HG03039 (cell line): ENCODE measurements at regions not wholly inside any gene's neighbourhood (a gene's known extent, or its start where the extent isn't known, plus 50 kb on each side); places are given as distances from the start of the nearest gene placed in this dataset.
"Not testable (repeated sequence)": the region's sequence is repeated elsewhere in the genome, so short reads cannot be mapped to it uniquely, and the experiment has no call there.

Source experiments
- ATAC-seq: cut with Tn5 transposase; IDR thresholded peaks from one replicate; pipeline ENCODE4 v1.9.1; 2021; ENCODE audit warnings: mild to moderate bottlenecking, moderate library complexity; ENCODE audit not compliant: unreplicated experiment

GRCh38 chrX:115909017-115909416, 261.5 kb upstream of the AGTR2 start:
- ATAC-seq = no peak

GRCh38 chrX:115911967-115912366, 258.6 kb upstream of the AGTR2 start:
- no peak for ATAC-seq

DNA sequence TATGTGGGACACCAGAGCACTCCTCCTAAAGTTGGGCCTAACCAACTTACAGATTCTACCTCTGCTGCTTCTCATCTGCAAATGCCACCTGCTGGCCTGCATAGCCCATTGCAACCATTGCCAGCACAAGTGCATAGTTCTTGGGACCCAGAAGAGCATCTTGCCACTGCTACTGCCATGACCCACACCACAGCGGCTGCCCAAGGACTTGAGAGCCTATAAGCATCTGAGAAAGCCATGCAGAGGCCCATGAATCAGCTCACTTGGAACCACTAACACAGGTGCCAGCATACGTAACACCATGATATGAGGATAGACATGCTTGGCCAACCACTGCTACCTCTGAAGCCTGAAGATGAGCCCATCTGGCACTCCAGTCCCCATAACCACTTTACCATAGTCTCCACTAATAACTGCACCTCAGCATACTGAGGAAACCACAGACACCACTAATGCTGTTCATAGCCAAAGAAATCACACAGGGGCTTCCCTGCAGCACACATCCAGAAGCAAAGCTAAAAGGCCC, 258.1 kb upstream of the AGTR2 start:
- peak; percentile 97 for ATAC-seq

- peak; percentile 35 for ATAC-seq
Observed at GRCh38 chrX:115913575-115913974, 257.0 kb upstream of the AGTR2 start.

DNA sequence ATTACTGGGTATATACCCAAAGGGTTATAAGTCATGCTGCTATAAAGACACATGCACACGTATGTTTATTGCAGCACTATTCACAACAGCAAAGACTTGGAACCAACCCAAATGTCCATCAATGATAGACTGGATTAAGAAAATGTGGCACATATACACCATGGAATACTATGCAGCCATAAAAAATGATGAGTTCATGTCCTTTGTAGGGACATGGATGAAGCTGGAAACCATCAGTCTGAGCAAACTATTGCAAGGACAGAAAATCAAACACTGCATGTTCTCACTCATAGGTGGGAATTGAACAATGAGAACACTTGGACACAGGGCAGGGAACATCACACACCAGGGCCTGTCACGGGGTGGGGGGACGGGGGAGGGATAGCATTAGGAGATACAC, 254.9 kb upstream of the AGTR2 start:
- not testable (repeated sequence) for ATAC-seq

DNA sequence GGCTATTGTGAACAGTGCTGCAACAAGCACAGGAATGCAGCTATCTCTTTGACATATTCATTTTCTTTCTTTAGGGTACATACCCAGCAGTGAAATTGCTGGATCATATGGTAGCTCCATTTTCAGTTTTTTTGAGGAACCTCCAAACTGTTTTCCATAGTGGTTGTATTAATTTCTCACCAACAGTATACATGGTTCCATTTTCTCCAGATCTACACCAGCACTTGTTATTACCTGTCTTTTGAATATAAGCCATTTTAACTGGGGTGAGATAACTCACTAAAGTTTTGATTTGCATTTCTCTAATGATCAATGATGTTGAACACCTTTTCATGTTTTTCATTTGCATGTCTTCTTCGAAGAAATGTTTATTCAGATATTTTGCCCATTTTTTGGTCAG, 241.1 kb upstream of the AGTR2 start:
- no peak for ATAC-seq

- no peak for ATAC-seq
Observed at GRCh38 chrX:115936008-115936407, 234.5 kb upstream of the AGTR2 start.

DNA sequence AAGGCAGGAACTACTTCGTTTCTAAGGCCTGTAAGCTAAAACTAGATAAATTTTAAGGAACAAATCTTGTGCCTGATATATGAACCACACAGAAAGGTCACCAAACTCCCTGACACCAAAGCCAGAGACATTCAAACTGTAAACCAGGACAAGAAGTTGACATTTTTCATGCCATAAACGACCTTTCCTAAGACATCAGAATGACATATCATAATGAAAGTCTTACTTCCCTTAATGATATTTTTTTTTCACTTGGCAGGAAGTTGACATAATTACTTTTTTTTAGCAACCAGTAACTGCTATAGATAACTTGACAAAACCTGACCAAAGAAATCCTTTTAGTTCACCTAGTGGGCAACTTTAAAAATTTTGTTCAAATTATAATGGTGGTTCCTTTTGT, 231.5 kb upstream of the AGTR2 start:
- peak; percentile 51 for ATAC-seq

- ATAC-seq = no peak
Observed at GRCh38 chrX:115939636-115940160, 230.8 kb upstream of the AGTR2 start.

DNA sequence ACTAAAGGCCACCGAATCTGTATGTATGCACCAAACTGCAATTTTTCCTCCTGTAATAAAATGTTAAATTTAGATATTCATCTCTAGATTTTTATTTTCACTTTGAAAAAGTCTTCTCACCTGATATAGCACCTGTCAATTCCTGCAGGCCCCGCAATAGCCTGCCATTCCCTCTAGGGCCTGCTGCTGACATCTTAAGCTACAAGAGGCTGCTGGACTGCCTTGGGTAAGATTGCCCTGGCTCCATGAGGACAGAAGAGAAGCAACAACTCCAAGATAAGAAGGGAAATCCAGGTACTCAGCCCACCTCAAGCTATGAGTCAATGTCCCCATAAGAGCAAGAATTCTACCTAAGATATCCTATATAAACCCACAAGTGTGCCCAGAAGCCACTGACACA, 230.2 kb upstream of the AGTR2 start:
- no peak for ATAC-seq

GRCh38 chrX:115940888-115941332, 229.6 kb upstream of the AGTR2 start:
- ATAC-seq = no peak

GRCh38 chrX:115941388-115941787, 229.2 kb upstream of the AGTR2 start:
- no peak for ATAC-seq

DNA sequence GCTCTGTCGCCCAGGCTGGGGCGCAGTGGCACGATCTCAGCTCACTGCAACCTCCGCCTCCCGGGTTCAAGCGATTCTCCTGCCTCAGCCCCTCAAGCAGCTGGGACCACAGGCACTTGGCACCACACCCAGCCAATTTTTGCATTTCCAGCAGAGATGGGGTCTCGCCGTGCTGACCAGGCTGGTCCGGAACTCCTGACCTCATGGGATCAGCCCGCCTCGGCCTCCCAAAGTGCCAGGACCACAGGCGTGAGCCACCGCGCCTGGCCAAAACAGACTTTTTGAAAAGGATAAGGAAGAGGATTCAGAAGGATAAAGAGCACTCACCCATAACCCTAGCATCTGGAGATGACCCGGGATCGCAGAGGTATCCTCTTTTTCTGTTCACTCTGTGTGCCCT, 224.5 kb upstream of the AGTR2 start:
- no peak for ATAC-seq

DNA sequence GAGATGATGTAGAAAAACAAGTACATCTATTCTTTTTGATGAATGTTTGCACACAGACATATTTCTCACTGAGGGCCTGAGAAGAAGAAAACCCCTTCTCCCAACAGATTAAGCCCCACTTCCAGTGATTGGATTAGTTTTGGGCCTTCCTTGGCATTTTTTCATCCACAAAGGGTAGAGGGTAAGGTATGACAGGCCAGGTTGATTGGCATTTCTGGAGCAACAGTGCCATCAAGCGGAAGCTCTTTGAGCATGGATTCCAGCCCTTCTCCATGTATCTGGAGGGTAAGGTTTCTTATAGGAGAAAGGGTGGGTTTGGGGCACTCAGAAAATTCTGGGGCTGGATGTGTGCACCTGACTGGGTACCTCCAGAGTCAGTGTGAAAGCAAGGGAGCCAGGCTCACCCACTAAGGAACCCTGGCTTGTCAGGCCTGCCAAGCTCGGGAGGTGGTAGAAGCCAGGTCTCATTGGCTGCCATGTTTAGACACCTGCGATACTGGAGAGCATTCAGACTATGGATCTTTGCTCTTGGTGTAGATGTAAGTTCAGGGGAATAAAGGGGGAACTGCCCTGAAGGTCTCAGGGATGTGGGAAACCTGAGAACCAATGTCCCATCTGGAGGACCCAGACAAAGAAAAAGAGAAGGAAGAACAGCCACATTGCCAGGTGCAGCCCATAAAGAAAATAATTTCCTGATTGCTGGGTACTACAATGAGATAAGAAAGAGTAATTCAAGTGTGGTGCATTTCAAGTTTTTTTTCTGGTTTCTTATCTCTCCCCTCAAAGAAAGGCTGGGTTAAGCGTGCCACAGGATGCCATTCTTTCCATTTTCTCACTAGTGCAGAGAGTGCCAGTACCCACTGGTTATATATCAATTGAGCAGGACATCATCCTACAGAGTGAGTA, 222.3 kb upstream of the AGTR2 start:
- no peak for ATAC-seq

DNA sequence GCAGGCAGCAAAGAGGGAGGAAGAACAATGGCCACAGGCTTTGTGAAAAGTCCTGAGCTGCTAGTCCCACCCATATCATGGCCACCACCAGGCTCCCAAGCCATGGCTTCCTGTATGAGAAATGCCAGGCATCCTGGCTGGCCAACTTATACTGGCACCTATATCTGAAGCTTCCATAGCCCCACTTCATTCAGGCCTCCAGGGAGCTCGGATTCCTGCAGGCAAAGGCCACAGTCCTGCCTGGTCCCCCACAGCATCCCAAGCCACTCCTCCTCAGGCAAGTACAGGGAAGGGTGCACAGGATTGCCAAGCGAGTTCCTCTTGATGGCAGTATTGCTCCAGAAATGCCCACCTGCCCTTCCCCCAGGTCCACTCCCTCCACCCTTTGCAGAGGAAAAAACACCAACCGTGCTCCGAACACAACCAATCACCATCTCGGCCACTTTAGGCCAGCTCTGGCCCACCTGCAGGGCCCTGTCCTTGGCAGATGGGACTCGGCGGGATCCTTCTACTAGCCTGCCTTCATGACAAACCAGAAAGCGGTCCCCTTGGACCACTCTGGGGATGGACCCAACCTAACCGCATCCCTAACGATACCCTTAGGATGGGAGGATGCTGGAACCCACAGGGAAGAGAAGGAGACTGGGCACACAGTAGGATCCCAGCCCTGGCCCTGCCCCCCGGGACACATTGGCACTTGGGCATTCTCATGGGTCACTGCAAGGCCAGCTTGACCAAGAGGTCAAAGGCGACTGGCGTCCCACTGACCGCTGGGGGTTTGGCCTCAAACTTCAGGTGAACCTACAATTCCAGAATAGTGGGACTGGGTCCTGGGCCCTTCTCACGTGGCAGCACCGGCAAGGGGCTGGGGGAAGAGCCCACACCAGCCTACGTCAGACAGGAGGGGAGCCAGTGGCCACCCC, 220.4 kb upstream of the AGTR2 start:
- ATAC-seq = no peak

GRCh38 chrX:115952417-115953092, 218.0 kb upstream of the AGTR2 start:
- no peak for ATAC-seq

GRCh38 chrX:115957862-115958490, 212.6 kb upstream of the AGTR2 start:
- no peak for ATAC-seq

GRCh38 chrX:115958687-115959359, 211.7 kb upstream of the AGTR2 start:
- ATAC-seq = no peak

DNA sequence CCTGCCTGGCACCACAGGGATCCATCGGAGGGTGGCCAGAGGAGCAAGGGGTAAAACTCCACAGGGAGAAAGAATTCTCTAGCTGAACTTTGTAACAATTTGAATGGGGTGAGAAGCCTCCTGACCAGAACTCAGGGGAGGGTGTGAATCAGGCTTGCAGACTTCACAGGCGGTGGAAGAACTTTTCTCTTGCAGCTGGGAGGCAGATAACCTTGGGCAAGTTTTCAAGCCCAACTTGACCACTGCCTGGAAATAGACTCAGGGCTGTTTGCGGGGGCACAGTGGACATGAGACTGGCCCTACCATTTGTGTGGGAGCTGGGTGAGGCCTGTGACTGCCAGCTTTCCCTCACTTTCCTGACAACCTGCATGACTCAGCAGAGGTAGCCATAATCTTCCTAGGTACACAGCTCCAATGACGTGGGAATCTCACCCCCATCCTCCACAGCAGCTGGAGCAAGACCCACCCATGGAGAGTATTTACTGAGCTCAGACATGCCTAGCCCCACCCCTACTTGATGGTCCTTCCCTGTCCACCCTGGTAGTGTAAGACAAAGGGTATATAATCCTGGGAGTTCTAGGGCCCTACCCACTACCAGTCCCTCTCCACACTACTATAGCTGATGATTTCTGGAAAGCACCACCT, 210.0 kb upstream of the AGTR2 start:
- no peak for ATAC-seq
